NCI-H524 treated with DMSO at 0.1 percent for 48 hours (cell line): ENCODE measurements at regions not wholly inside any gene's neighbourhood (a gene's known extent, or its start where the extent isn't known, plus 50 kb on each side); places are given as distances from the start of the nearest gene placed in this dataset.
"Not testable (repeated sequence)": the region's sequence is repeated elsewhere in the genome, so short reads cannot be mapped to it uniquely, and the experiment has no call there.

Source experiments
- DNase-seq: peaks from one replicate; lab custom pipeline; 2025; lab: John Stamatoyannopoulos, UW

DNA sequence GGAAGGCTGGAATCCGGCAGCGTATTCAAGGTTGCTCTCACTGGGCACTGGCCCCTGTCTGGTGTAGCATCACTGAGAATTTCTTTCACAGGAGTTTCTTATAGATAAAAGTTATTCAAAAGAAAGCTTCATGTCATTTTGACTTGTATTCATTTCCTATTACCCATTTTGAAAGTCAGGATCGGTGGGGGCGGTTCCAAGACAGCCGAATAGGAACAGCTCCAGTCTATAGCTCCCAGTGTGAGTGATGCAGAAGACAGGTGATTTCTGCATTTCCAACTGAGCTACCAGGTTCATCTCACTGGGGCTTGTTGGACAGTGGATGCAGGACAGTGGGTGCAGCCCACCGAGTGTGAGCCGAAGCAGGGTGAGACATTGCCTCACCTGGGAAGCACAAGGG is 51.5 kb upstream of the CDC42EP3 start:
- DNase-seq, result not testable (repeated sequence)

DNA sequence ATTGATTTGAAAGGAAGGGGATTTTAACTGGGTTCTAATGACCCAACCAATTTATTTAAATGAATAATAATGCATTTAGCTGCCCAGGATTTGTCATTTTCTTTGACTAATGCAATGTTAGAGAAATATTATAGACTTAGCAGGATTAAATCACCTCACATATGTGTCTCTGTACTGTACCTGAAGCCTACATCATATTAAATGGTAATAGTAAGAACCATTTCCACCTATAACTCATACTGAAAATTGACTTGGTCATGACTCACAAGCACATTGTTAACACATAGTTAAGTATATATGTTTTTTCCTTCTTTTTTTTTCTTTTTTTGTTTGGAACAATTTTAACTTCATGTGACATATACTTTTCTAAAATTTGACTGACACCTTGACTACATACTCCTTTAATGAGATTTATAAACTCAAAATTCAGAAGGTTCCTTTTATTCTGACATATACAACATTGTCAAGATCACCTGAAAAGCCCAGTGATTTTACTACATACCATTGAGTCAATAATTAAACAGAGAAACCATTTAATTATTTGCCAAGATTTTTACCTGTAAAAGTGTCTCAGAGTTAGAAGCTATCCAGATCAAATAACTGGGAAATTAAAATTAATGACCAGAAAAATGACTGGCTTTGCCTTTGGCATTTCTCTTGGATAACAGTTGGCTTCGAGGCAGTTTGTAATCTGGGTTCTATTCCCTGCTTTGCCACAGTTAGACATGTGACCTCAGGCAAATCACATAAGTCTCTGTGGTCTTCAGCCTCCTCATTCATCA is 58.8 kb upstream of the CDC42EP3 start:
- DNase-seq, result no peak

GRCh38 chr2:37732412-37732811 is 61.0 kb upstream of the CDC42EP3 start:
- not testable (repeated sequence) for DNase-seq

DNA sequence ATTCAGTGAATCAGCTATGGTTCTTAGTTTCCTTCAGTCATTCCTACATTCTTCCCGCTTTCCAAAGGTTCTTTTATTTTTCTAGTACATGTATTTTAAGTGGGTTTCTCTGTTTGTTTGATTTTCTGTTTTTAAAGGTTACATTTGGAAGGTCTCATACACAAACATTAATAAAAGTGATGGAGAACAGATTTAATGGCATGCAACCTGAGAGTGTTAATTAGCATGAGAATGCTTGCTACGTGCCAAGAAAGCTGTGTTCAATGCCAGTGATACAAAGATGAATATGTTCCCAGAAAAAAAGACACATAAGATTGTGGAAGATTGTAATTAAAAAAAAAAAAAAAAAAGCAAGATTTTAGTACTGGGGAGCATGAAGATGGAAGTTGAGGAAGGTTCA is 61.8 kb upstream of the CDC42EP3 start:
- DNase-seq, result no peak

GRCh38 chr2:37733955-37734354 is 62.5 kb upstream of the CDC42EP3 start:
- DNase-seq, result not testable (repeated sequence)

- DNase-seq, result not testable (repeated sequence)
Measured at GRCh38 chr2:37734891-37735523, 63.6 kb upstream of the CDC42EP3 start.

DNA sequence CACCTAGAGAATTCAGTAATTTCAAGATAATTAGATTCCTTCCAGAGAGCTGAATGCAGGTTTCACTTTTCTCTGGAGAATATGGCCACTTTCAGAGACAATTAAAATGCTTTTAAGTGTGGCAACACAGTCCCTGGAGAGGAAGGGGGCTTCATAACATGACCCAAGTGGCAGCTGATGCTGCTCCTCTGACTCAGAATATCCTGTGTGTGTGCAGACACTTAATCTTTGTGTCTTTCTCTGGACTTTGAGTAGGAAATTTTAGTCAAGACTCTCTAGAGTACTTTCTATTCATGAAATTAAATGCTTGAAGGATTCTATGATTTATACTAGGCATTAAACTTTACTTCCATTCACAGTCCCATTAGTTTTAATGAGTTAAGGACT is 64.1 kb upstream of the CDC42EP3 start:
- not testable (repeated sequence) for DNase-seq

DNA sequence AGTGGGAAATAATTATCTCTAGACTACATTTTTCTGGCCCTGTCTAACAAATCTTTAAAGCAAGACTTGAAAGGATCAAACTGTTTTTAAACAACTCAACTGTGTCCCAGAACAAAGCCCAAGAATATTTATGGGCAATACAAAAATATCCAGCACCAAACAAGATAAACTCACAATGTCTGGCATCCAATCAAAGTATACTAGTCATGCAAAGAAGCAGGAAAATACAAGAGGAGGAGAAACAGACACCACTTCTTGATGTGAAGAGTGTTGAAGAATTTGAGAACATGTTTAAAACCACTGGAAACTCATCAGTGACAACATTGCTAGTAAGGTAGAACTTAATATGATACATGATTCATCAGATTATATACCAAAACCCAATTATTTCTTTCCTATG is 66.1 kb upstream of the CDC42EP3 start:
- no peak for DNase-seq

DNA sequence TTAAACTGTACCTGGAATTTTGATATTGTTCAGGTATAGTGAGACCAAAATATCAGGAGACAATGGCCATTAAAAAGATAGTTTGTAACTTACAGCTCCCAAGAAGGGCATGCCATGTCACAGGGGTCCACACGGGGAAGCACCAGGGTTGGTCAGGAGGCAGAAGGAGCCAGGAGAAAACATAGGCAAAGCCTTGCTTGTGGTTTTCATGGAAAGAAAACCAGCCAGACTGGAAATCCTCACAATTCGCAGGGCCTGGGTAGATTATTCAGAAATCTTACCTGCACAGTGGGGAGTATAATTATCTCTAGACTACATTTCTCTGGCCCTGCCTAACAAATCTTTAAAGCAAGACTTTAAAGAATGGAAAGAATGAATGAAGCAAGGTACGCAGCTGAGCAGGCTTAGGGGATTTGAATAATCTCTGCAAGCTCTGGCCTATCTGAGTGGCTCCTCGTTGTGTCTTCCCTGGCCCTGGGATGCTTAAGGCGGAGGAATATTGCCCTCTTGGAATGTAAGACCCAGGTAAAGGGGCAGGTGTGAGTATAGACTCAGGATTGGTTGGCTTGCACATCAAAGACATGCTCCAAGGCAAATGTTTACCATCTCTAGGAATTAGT is 66.9 kb upstream of the CDC42EP3 start:
- DNase-seq, result no peak

- DNase-seq, result no peak
Measured at GRCh38 chr2:37739153-37739552, 67.7 kb upstream of the CDC42EP3 start.

DNA sequence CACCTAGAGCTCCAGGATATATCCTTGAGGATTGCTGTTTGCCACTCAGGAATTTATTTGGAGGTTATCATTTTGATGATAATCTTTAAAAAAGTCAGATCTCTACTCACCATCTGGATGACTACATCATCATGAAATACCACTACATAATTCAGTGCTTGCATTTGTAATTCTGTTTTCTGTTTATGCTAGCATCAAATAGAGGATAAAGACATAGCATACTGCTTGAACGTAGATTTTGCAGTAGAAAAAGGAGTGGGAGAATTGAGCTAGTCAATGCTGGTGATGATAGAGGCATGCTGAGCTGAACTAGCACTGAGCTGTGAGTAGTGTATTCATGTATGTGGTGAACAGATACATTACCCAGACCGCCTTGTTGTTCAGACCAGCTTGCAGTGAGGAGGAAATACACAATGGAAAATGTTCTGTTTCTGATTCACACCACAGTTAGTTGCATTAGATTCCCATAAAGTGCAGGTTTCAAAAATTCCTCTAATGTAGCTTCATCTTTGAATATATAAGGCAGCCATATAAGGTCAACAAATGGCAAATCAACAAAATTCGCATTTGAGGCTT is 68.8 kb upstream of the CDC42EP3 start:
- no peak for DNase-seq

DNA sequence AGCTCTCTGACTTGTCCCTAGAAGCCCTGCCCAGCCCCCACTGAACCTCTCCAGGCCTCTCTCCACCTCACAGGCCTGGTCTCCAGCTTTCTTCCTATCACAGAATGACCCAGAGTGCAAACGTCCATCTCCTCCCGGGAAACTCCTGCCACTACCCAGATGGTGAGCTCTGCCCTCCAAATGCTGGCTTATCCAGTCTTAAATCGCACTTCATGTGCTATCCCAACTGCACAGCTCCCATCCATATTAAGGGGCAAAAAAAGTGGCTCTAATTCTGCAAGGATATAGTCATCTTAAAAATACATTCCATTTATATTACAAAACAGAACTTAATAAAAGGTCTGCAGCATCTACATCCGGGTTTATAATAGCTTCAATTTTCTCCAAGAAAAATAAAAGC is 70.8 kb upstream of the CDC42EP3 start:
- no peak for DNase-seq

DNA sequence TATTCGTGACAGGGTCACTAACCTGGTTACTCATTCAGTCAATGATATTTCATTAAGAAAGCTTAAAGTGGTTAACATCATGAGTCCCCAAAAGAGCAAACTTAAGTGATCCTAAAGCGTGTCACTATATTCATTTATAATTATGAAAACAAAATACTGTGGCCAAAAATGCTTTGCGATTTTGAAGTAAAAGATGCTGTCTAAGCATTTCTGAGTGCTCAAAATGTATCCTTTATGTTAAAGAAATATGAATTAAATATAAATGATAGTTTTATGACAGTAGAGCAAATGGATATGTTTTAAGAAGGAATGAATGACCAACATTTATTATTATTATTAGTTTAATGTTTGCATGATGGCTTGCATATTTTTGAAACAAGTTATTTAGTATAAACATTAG is 72.6 kb upstream of the CDC42EP3 start:
- DNase-seq, result no peak

DNA sequence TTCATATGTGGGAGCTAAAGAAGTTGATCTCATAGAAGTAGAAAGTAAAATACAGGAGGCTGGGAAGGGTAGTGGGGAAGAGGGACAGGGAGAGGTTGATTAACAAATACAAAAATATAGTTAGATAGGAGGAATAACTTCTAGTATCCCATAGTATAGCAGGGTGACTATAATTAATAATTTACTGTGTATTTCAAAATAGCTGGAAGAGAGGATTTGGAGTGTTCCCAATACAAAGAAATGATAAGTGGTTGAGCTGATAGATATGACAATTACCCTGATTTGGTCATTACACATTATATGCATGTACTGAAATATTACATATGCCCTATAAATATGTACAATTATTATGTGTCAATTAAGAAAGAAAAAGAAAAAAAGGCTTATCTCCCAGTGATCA is 73.5 kb upstream of the CDC42EP3 start:
- not testable (repeated sequence) for DNase-seq

DNA sequence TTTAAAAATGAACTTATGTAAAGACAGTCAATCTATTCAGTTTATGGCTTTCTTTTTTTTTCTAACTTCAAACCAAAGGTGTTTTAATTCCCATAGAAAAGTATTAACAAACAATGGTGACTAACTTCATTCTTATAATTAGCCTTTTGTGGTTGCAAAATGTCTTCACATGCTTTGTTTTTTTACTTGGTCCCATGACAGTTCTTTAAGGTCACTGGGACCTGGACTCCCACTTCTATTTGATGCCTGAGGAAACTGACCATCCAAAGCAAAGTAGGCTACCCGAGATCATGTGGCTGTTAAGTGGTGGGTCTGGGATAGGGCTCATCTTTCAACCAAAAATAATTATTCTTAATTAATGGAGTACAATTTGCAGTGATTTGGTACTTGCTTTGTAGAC is 74.6 kb upstream of the CDC42EP3 start:
- not testable (repeated sequence) for DNase-seq

DNA sequence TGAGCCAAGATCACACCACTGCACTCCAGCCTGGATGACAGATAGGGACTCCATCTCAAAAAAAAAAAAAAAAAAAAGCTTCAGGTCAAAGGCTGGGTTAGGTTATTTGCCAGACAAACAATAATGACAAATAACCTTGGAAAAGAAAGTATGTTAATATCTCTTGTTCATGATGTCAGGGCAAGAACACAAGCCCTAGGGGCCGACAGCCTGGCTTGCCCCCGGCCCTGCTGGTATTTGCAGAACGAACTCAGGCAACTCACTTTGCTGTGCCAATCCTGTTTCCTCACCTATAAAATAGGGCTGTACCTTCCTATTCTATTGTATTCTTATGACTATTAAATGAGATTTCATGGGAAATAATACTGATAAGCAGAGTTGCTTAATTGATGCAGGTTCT is 75.4 kb upstream of the CDC42EP3 start:
- no peak for DNase-seq

GRCh38 chr2:37748541-37748940 is 77.1 kb upstream of the CDC42EP3 start:
- DNase-seq, result no peak

DNA sequence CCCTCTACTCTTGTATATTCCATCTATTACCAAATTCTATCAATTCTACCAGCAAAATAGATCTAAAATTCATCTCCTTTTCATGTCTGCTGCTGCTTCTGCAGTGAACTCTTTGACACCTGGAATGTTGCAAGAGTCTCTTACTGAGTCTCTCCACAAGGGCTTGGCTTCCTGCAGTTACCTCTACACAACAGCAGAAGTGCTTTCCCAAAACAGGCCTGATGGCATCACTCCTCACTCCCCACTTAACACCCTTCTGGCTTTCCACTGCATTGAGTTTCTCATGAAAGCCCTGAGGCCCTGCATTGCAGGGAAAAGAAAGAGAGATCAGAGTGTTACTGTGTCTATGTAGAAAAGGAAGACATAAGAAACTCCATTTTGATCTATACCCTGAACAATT is 78.8 kb upstream of the CDC42EP3 start:
- not testable (repeated sequence) for DNase-seq

DNA sequence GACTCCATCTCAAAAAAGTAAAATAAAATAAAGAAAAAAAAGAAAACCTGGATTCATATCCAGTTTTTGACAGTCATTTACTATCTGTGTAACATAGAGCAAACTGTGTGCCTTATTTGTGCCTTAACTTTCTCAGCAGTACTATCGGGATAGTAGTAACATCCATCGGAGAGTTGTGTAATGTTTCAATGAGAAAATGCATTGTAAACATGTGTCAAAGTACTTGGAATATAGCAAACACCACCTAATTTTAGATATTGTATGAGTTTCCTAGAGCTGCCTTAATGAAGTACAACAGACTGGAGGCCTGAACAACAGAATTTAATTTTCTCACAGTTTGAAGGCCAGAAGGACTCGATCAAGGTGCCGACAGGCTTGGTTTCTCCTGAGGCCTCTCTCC is 81.3 kb upstream of the CDC42EP3 start:
- DNase-seq, result no peak

DNA sequence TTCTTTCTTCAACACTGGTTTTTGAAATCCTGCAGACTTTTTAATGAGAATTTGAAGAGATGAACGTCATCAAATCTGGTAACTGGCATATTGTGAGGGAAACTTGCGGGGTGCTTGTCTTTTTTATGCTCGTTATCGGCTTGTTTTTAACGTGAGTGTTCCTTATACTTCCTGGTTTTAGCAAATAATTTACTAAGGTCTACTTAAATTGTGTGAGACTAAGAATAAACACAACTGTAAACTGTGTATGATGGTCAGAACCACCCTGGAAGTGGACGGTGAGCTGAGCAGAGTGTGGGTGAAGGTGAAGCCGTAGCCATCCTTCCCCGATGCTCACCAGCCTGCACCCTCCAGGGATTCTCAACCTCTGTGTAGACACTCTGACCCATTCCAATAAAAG is 82.3 kb upstream of the CDC42EP3 start:
- no peak for DNase-seq

GRCh38 chr2:37755961-37756559 is 84.6 kb upstream of the CDC42EP3 start:
- not testable (repeated sequence) for DNase-seq

DNA sequence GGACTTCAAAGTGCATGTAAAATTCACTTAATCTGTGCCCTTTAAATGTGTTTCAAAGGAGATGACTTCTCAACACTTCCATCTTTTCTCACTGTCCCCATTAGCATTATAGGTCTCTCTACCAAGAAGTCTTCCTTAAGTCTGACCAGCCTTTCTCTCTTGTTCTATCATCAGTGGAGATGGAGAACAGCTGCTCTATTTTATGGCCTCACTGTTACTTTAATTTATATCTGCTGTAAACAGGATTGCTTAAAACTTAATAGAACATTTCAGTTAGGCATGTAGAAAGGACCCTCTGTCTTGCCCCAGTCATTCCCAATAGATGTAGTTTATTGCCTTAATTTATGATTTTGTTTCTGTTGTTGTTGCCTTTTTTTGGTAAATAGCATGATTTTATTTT is 86.0 kb upstream of the CDC42EP3 start:
- not testable (repeated sequence) for DNase-seq
